GM12878 (cell line): ENCODE measurements at regions not wholly inside any gene's neighbourhood (a gene's known extent, or its start where the extent isn't known, plus 50 kb on each side); places are given as distances from the start of the nearest gene placed in this dataset.

ENCODE experiments used
- ATAC-seq: fragments of 200-7000 bp; cut with Tn5 transposase; 3 replicates; pipeline ENCODE4 v1.9.1; 2020; ENCODE audit warnings: mild to moderate bottlenecking, moderate library complexity
- BruUV-seq: library from RNA; stranded (reverse); fragments of 400-500 nt; replicated peaks from 2 replicates; lab custom pipeline; 2021; lab: Mats Ljungman, UMichigan
- CTCF ChIA-PET: fragments of 300-600 bp; sonication (Branson Sonifier 250); formaldehyde crosslinking; extraction: SDS; loops from one replicate; lab custom pipeline; 2021; ENCODE audit warnings: inconsistent platforms; lab: Yijun Ruan, JAX
- POLR2A ChIA-PET: fragments of 350-600 bp; formaldehyde crosslinking; extraction: SDS; loops from one replicate; lab custom pipeline; 2021; ENCODE audit warnings: inconsistent platforms; lab: Charles Lee
- RAD21 ChIA-PET: fragments of 300-600 bp; sonication (Branson Sonifier 250); formaldehyde crosslinking; loops from one replicate; lab custom pipeline; 2023; ENCODE audit warnings: antibody characterized with exemption; ENCODE audit not compliant: unreplicated experiment; lab: Charles Lee
- SMC1A ChIA-PET: fragments of 300-600 bp; sonication (Branson Sonifier 250); formaldehyde crosslinking; loops from one replicate; lab custom pipeline; 2023; ENCODE audit not compliant: unreplicated experiment, uncharacterized antibody; lab: Charles Lee
- DNase-seq: peaks from one replicate; pipeline ENCODE4 v3.0.0-alpha.2; 2011; ENCODE audit warnings: low read depth, low spot score
- FAIRE-seq: peaks from 3 replicates; lab custom pipeline; 2011; peaks lifted over from hg19 to GRCh38; lab: Jason Lieb, UNC
- H2AFZ ChIP-seq: 2 replicates; pipeline ENCODE4 v1.6.0; 2011; ENCODE audit warnings: low read depth, low read length, control low read depth; ENCODE audit not compliant: control insufficient read depth
- H3K27ac ChIP-seq: 2 replicates; pipeline ENCODE4 v1.5.1; 2011; ENCODE audit warnings: control low read depth; ENCODE audit not compliant: control insufficient read depth, insufficient read depth
- H3K27me3 ChIP-seq, 2 experiments: replicated peaks in 1 of 2; 2 replicates each; pipeline versions ENCODE4 v1.6.0 to v1.6.1; 2011; ENCODE audit warnings: low read length in 1 of 2; ENCODE audit not compliant: control insufficient read depth in 2 of 2, insufficient read depth in 2 of 2
- H3K36me3 ChIP-seq, 2 experiments: 2 replicates each; pipeline ENCODE4 v1.5.1; 2011; ENCODE audit warnings: low read length in 1 of 2; ENCODE audit not compliant: control insufficient read depth in 2 of 2, insufficient read depth in 2 of 2
- H3K4me1 ChIP-seq: 2 replicates; pipeline ENCODE4 v1.6.1; 2011; ENCODE audit warnings: mild to moderate bottlenecking, low read length, moderate library complexity, mixed read lengths; ENCODE audit not compliant: control insufficient read depth, insufficient read depth
- H3K4me2 ChIP-seq: 2 replicates; pipeline ENCODE4 v1.6.0; 2011; ENCODE audit warnings: control low read depth; ENCODE audit not compliant: control insufficient read depth, insufficient read depth
- H3K4me3 ChIP-seq: fragments of 200-600 bp; sonication (generic); 2 replicates; pipeline ENCODE4 v1.5.1; 2016
- H3K79me2 ChIP-seq: 2 replicates; pipeline ENCODE4 v1.6.0; 2011; ENCODE audit warnings: low read length; ENCODE audit not compliant: control insufficient read depth, insufficient read depth
- H3K9ac ChIP-seq: 2 replicates; pipeline ENCODE4 v1.8.0; 2011; ENCODE audit warnings: low read length, control low read depth, mixed read lengths; ENCODE audit not compliant: control insufficient read depth, insufficient read depth
- H3K9me3 ChIP-seq: replicated peaks from 3 replicates; pipeline ENCODE4 v1.5.1; 2011; ENCODE audit warnings: mild to moderate bottlenecking, low read length; ENCODE audit not compliant: control insufficient read depth, insufficient read depth
- H4K20me1 ChIP-seq: 2 replicates; pipeline ENCODE4 v1.6.0; 2011; ENCODE audit not compliant: control insufficient read depth, insufficient read depth
- BACH1 ChIP-seq: fragments of 450-650 bp; IDR thresholded peaks from 2 replicates; pipeline ENCODE4 v1.6.1; 2017; ENCODE audit warnings: mild to moderate bottlenecking, borderline replicate concordance
- CBX3 ChIP-seq: fragments of 200-600 bp; sonication (generic); IDR thresholded peaks from 2 replicates; pipeline ENCODE4 v1.6.1; 2016; ENCODE audit warnings: low read depth, borderline replicate concordance
- CTCF ChIP-seq, 3 experiments: IDR thresholded peaks in 2 of 3; conservative IDR thresholded peaks in 1 of 3; 2 replicates each; pipeline ENCODE4 v1.5.1; 2011; ENCODE audit warnings: low read depth in 3 of 3, low read length in 3 of 3, mild to moderate bottlenecking in 3 of 3, control low read depth in 2 of 3, moderate library complexity in 2 of 3, inconsistent platforms in 1 of 3, mixed read lengths in 1 of 3; ENCODE audit not compliant: control insufficient read depth in 2 of 3, insufficient read depth in 1 of 3; ENCODE audit errors: extremely low read depth in 1 of 3
- E2F8 ChIP-seq: fragments of 450-650 bp; IDR thresholded peaks from 2 replicates; pipeline ENCODE4 v1.6.1; 2018; ENCODE audit warnings: mild to moderate bottlenecking, low read depth, moderate library complexity; ENCODE audit not compliant: partially characterized antibody
- FOS ChIP-seq: IDR thresholded peaks from 3 replicates; pipeline ENCODE4 v1.6.1; 2011; ENCODE audit warnings: borderline replicate concordance; ENCODE audit not compliant: insufficient read length; ENCODE audit errors: extremely low read depth
- HSF1 ChIP-seq: fragments of 150-350 bp; IDR thresholded peaks from 2 replicates; pipeline ENCODE4 v1.6.1; 2014; ENCODE audit warnings: mild to moderate bottlenecking, low read depth, low read length
- IRF4 ChIP-seq: IDR thresholded peaks from 2 replicates; pipeline ENCODE4 v1.6.1; 2011; ENCODE audit warnings: low read depth, low read length
- KDM1A ChIP-seq: fragments of 200-600 bp; sonication (generic); IDR thresholded peaks from 2 replicates; pipeline ENCODE4 v1.6.1; 2016; ENCODE audit warnings: borderline replicate concordance
- POLR2A ChIP-seq: IDR thresholded peaks from 2 replicates; pipeline ENCODE4 v1.6.1; 2011; ENCODE audit warnings: low read depth, mild to moderate bottlenecking, low read length
- RBBP5 ChIP-seq: fragments of 200-600 bp; sonication (generic); conservative IDR thresholded peaks from 2 replicates; pipeline ENCODE4 v1.6.1; 2016
- SIN3A ChIP-seq: IDR thresholded peaks from 2 replicates; pipeline ENCODE4 v1.6.1; 2012; ENCODE audit warnings: low read depth, low read length, improper control_type of control experiment
- ZNF622 ChIP-seq: fragments of 450-650 bp; IDR thresholded peaks from 2 replicates; pipeline ENCODE4 v1.6.1; 2017; ENCODE audit warnings: mild to moderate bottlenecking, inconsistent platforms
- WGBS: methylation state at CpG from one replicate; pipeline ENCODE4 v1.1.6; 2016; ENCODE audit warnings: low lambda C conversion rate; ENCODE audit not compliant: insufficient replicate concordance, insufficient coverage; ENCODE audit errors: missing lambda C conversion rate; 5-methylcytosine and 5-hydroxymethylcytosine counted together
- in situ Hi-C: fragments of 300-500 bp; cut with MboI; formaldehyde crosslinking; loops from 9 replicates; pipeline ENCODE4 v1.14.3; 2018; ENCODE audit warnings: mixed read lengths
- intact Hi-C: fragments of 100-400 bp; cut with micrococcal nuclease; formaldehyde crosslinking; loops from one replicate; pipeline ENCODE4 v1.14.2; 2022; ENCODE audit not compliant: unreplicated experiment

- TF ChIP-seq CTCF (IDR thresholded peaks at IDR 0.05 in 2 of 3, conservative IDR thresholded peaks at IDR 0.05 in 1 of 3; ENCODE audit: control insufficient read depth in 2 of 3, extremely low read depth in 1 of 3, insufficient read depth in 1 of 3, low read depth in 3 of 3, low read length in 3 of 3) (no peak), RBBP5 (no peak), BACH1 (no peak), IRF4 (no peak), SIN3A (no peak)
- in situ Hi-C loops (no loop called here), intact Hi-C loops (no loop called here)
- Histone ChIP-seq H3K36me3 (no peaks in the 10 kb centered on the region), H3K9me3 (no peaks in the 10 kb centered on the region; the same call in 2 of the 3 replicates), H3K79me2 (no peaks in the 10 kb centered on the region), H3K27me3 (no peaks in the 10 kb centered on the region; a peak in 1 of 4 replicates), H3K4me2 (no peak overlapping the region), H4K20me1 (no peaks in the 10 kb centered on the region), H3K4me1 (no peaks in the 10 kb centered on the region), H2AFZ (no peak overlapping the region), H3K27ac (no peak overlapping the region), H3K4me3 (no peak overlapping the region), H3K9ac (no peak overlapping the region)
- FAIRE-seq, result no peak
- ChIA-PET POLR2A (no interaction called here), RAD21 (no interaction called here), SMC1A (no interaction called here), CTCF (no interaction called here)
- no peak for ATAC-seq
- 71% methylated on average over 7 of the region's 7 CpGs for WGBS
- DNase-seq, result no peak
- no TSS peak for BruUV-seq
These were observed 118.4 kb downstream of the BANF2 start for GRCh38 chr20:17818187-17818586.

- Histone ChIP-seq H3K9ac (no peak overlapping the region), H2AFZ (no peak overlapping the region), H3K4me1 (no peaks in the 10 kb centered on the region), H3K27ac (no peak overlapping the region), H3K27me3 (no peaks in the 10 kb centered on the region; a peak in 1 of 4 replicates), H4K20me1 (no peaks in the 10 kb centered on the region), H3K36me3 (no peaks in the 10 kb centered on the region), H3K79me2 (no peaks in the 10 kb centered on the region), H3K4me3 (no peak overlapping the region), H3K4me2 (no peak overlapping the region), H3K9me3 (no peaks in the 10 kb centered on the region; the same call in 2 of the 3 replicates)
- WGBS, result 58% methylated on average over 13 of the region's 13 CpGs
- intact Hi-C loops (no loop called here), in situ Hi-C loops (no loop called here)
- ChIA-PET CTCF (no interaction called here), POLR2A (no interaction called here), RAD21 (no interaction called here), SMC1A (no interaction called here)
- no TSS peak for BruUV-seq
- no peak for FAIRE-seq
- DNase-seq, result no peak
- no peak for ATAC-seq
- TF ChIP-seq POLR2A, result no peak
- TF ChIP-seq E2F8, result no peak
- no peak for TF ChIP-seq HSF1
- no peak for TF ChIP-seq RBBP5
- no peak for TF ChIP-seq FOS
- no peak for TF ChIP-seq ZNF622
- TF ChIP-seq KDM1A, result no peak
- no peak for TF ChIP-seq CBX3
These were observed 117.2 kb downstream of the BANF2 start for GRCh38 chr20:17816804-17817587.
